Stimulated activated naive CD8-positive, alpha-beta T cell treated with anti-CD3 and anti-CD28 coated beads, Interleukin-15, Interleukin-2, amounts not matched to agents 100 ng/mL and 50 ng/mL, for 24 hours (primary cell): ENCODE measurements at regions not wholly inside any gene's neighbourhood (a gene's known extent, or its start where the extent isn't known, plus 50 kb on each side); places are given as distances from the start of the nearest gene placed in this dataset.
"Not testable (repeated sequence)": the region's sequence is repeated elsewhere in the genome, so short reads cannot be mapped to it uniquely, and the experiment has no call there.

Experiments
- H3K27ac Mint-ChIP-seq: one replicate; pipeline ENCODE4 v1.8.0; 2021; ENCODE audit warnings: mild to moderate bottlenecking, mixed read lengths
- H3K27me3 Mint-ChIP-seq: one replicate; pipeline ENCODE4 v1.8.0; 2021; ENCODE audit warnings: mixed read lengths
- H3K36me3 Mint-ChIP-seq: one replicate; pipeline ENCODE4 v1.8.0; 2021; ENCODE audit warnings: low read depth, mixed read lengths
- H3K4me1 Mint-ChIP-seq: one replicate; pipeline ENCODE4 v1.8.0; 2021; ENCODE audit warnings: low read depth, mixed read lengths
- H3K4me3 Mint-ChIP-seq: one replicate; pipeline ENCODE4 v1.8.0; 2021; ENCODE audit warnings: mild to moderate bottlenecking, mixed read lengths
- H3K9me3 Mint-ChIP-seq: one replicate; pipeline ENCODE4 v1.8.0; 2021; ENCODE audit warnings: mixed read lengths

DNA sequence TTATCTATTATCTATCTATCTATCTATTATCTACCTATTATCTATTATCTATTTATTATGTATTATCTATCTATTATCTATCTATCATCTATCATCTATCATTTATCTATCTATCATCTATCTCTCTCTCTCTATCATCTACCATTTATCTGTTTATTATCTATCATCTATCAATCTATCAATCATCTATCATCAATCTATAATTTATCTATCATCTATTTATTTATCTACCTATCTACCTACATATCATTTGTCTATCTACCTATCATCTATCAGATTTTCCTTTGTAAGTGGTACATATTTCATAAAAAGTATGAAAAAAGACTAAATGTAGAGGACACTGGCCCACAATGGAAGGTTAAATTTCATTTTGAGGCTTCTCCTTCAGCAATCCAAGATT, 212.1 kb upstream of the EXOC2 start:
- H3K4me1 Mint-ChIP-seq, result no peaks in the 10 kb centered on the region
- peaks cover 2% of the 10 kb centered on the region for H3K27me3 Mint-ChIP-seq
- no peak overlapping the region for H3K4me3 Mint-ChIP-seq
- no peaks in the 10 kb centered on the region for H3K9me3 Mint-ChIP-seq
- H3K36me3 Mint-ChIP-seq, result no peaks in the 10 kb centered on the region
- H3K27ac Mint-ChIP-seq, result no peak overlapping the region

DNA sequence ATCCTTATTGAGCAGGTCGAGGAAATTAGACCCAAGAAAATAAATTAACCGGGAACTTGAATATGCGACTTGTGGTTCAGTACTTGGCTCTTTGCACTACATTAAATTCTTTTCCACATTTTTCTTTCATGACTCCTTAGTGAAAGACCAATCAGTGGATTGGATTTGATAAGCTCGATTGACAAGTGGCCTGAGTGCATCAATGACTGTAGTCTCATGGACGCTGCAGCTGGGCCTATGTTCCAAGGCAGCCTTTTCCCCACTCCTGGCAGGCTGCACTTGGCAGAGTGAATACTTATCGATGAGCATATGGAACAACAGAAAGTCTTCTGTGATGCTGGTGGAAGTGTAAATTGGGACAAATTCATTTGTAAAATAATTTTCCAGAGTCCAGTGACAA, 210.8 kb upstream of the EXOC2 start:
- H3K27me3 Mint-ChIP-seq, result peaks cover 12% of the 10 kb centered on the region
- H3K9me3 Mint-ChIP-seq, result no peaks in the 10 kb centered on the region
- no peaks in the 10 kb centered on the region for H3K36me3 Mint-ChIP-seq
- no peak overlapping the region for H3K4me3 Mint-ChIP-seq
- H3K27ac Mint-ChIP-seq, result no peak overlapping the region
- H3K4me1 Mint-ChIP-seq, result no peaks in the 10 kb centered on the region

DNA sequence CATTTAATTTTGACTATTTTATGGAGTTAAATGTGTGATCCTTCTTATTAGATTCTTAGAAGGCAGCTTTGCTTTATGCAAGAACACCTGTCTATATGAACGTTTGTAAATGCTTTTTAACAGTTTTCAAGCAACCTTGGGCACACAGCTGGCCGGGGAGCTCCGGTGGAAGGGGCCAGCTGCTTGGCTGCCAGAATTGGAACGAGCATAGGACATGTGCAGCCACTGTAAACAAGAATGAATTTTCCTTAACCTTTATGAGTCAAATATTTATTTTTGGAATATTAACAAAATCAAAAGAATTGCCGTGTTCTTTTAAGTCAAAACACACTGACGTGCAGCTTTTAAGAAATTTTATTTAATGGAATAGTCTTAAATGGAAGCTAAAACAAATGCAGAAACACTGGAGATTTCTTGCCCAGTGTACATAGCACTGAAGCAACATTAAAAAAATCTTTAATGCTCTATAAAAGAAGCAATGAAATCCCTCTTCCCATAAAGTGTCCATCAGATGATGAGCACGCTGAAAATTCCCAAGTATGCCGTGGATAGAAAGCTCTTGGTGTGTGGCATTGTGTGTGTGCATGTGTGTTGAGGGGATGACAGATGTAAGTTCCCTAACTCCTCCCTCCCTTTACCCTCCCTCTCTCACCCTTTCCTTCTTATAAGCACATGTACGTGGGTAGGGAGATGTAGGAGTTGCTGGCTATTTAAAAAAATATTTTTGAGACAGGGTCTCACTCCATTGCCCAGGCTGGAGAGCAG, 208.9 kb upstream of the EXOC2 start:
- Mint-ChIP-seq H3K4me1 (no peaks in the 10 kb centered on the region), H3K27me3 (peaks cover 16% of the 10 kb centered on the region), H3K36me3 (no peaks in the 10 kb centered on the region), H3K4me3 (no peak overlapping the region), H3K27ac (no peak overlapping the region), H3K9me3 (no peaks in the 10 kb centered on the region)

GRCh38 chr6:900716-901605, 208.0 kb upstream of the EXOC2 start:
- Mint-ChIP-seq H3K27me3 (peaks cover 15% of the 10 kb centered on the region), H3K9me3 (no peaks in the 10 kb centered on the region), H3K4me1 (no peaks in the 10 kb centered on the region), H3K4me3 (no peak overlapping the region), H3K27ac (no peak overlapping the region), H3K36me3 (no peaks in the 10 kb centered on the region)

GRCh38 chr6:897528-898207, 204.7 kb upstream of the EXOC2 start:
- H3K9me3 Mint-ChIP-seq, result no peaks in the 10 kb centered on the region
- peaks cover 15% of the 10 kb centered on the region for H3K27me3 Mint-ChIP-seq
- no peaks in the 10 kb centered on the region for H3K36me3 Mint-ChIP-seq
- no peaks in the 10 kb centered on the region for H3K4me1 Mint-ChIP-seq
- H3K4me3 Mint-ChIP-seq, result no peak overlapping the region
- no peak overlapping the region for H3K27ac Mint-ChIP-seq

DNA sequence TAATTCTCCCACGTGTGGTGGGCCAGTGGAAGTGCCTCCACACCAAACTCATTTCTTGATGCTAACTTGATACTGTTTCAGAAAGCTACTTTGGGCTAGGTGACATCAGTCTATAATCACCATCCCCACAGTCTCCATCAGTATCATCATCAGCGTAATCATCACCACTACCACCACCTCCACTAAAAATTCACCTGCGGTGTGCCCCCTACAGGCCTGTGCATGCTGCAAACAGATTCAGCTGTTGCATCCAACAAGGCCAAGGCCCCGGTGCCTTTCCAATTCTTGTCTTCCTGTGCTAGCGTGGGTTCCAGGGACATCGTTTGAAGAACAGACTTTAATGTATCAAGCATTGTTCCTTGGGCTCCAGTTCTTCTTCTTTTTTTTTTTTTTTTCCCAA, 201.3 kb upstream of the EXOC2 start:
- Mint-ChIP-seq H3K9me3 (no peaks in the 10 kb centered on the region), H3K27ac (no peak overlapping the region), H3K4me3 (no peak overlapping the region), H3K36me3 (no peaks in the 10 kb centered on the region), H3K27me3 (peaks cover 11% of the 10 kb centered on the region), H3K4me1 (no peaks in the 10 kb centered on the region)

- H3K9me3 Mint-ChIP-seq, result no peaks in the 10 kb centered on the region
- no peaks in the 10 kb centered on the region for H3K36me3 Mint-ChIP-seq
- H3K27me3 Mint-ChIP-seq, result no peaks in the 10 kb centered on the region
- no peak overlapping the region for H3K4me3 Mint-ChIP-seq
- no peak overlapping the region for H3K27ac Mint-ChIP-seq
- H3K4me1 Mint-ChIP-seq, result no peaks in the 10 kb centered on the region
Measured at GRCh38 chr6:890995-891394, 198.1 kb upstream of the EXOC2 start.

- Mint-ChIP-seq H3K4me1 (no peaks in the 10 kb centered on the region), H3K27ac (no peak overlapping the region), H3K4me3 (no peak overlapping the region), H3K36me3 (no peaks in the 10 kb centered on the region), H3K9me3 (no peaks in the 10 kb centered on the region), H3K27me3 (no peaks in the 10 kb centered on the region)
Measured at GRCh38 chr6:890201-890600, 197.3 kb upstream of the EXOC2 start.

GRCh38 chr6:887583-888235, 194.8 kb upstream of the EXOC2 start:
- Mint-ChIP-seq H3K4me3 (no peak overlapping the region), H3K27me3 (no peaks in the 10 kb centered on the region), H3K36me3 (no peaks in the 10 kb centered on the region), H3K27ac (no peak overlapping the region), H3K9me3 (no peaks in the 10 kb centered on the region), H3K4me1 (no peaks in the 10 kb centered on the region)

GRCh38 chr6:886116-886515, 193.2 kb upstream of the EXOC2 start:
- not testable (repeated sequence) for H3K4me1 Mint-ChIP-seq, H3K4me3 Mint-ChIP-seq, H3K27me3 Mint-ChIP-seq, H3K9me3 Mint-ChIP-seq, H3K36me3 Mint-ChIP-seq, H3K27ac Mint-ChIP-seq

GRCh38 chr6:885051-885590, 192.2 kb upstream of the EXOC2 start:
- no peak overlapping the region for H3K4me3 Mint-ChIP-seq
- H3K27me3 Mint-ChIP-seq, result peaks cover 7% of the 10 kb centered on the region
- H3K36me3 Mint-ChIP-seq, result no peaks in the 10 kb centered on the region
- no peak overlapping the region for H3K27ac Mint-ChIP-seq
- H3K4me1 Mint-ChIP-seq, result no peaks in the 10 kb centered on the region
- H3K9me3 Mint-ChIP-seq, result no peaks in the 10 kb centered on the region

DNA sequence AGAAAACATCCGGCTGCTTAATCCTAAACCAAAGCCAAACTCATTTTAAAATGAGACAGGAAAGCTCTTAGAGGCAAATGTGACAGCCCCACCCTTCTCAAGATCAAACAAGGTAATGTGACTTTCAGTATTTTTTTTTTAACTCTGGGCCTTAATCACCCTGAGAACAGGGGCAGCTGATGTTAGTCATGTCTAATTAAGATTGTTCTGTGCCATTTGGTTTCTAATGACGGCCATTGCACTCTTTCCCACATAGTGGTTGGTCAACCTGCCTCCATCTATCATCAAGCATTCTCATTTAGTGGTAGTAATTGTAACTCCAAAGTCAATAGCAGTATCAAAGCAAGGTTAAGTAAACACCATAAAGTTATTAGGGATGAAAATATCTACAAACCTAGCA, 191.6 kb upstream of the EXOC2 start:
- peaks cover 8% of the 10 kb centered on the region for H3K27me3 Mint-ChIP-seq
- H3K4me1 Mint-ChIP-seq, result no peaks in the 10 kb centered on the region
- H3K4me3 Mint-ChIP-seq, result no peak overlapping the region
- H3K9me3 Mint-ChIP-seq, result no peaks in the 10 kb centered on the region
- no peak overlapping the region for H3K27ac Mint-ChIP-seq
- no peaks in the 10 kb centered on the region for H3K36me3 Mint-ChIP-seq

DNA sequence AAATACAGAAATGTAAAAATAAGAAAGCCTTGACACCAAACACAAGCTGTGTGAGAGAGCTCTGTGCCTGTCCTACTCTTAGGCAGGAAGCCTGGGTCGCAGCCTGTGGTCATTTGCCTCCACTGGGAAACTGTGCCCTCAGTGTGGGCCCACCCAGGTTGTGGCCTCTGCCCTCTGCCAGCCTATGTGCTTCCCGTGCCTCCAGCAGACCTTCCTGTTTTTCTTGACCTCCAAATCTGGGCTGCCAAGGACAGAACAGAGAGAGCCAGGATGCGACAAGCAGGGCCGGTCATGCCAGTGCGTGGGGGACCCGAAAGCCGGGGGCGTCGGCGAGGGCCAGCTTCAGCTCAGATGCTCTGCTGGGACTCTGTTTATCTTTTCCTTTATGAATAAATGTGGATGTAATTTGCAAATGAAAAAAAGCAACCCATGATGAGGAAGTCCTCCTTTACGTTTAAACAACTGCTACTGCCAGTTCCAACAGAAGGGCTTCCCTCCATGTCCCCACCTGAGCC, 189.2 kb upstream of the EXOC2 start:
- Mint-ChIP-seq H3K4me3 (no peak overlapping the region), H3K4me1 (no peaks in the 10 kb centered on the region), H3K36me3 (no peaks in the 10 kb centered on the region), H3K9me3 (no peaks in the 10 kb centered on the region), H3K27me3 (peaks cover 14% of the 10 kb centered on the region), H3K27ac (no peak overlapping the region)

DNA sequence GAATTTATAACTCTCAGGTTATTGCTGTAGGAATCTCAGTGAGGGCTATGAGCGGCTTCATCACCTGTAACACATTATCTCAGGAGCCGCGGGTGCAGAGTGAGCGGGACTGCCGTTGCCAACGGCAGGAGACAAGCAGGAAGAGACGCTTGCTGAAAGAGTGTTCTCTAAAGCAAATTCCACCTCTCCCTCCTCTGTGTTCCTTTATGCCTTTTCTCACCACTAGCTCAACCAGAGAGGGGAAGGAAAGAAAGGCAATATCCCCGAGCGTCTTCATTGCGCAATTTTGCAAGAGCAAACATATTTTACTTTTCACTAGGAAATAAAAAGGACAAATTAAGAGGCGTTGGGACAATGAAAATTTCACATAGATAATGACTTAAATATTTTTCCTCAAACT, 185.2 kb upstream of the EXOC2 start:
- H3K27ac Mint-ChIP-seq, result no peak overlapping the region
- H3K36me3 Mint-ChIP-seq, result no peaks in the 10 kb centered on the region
- no peak overlapping the region for H3K4me3 Mint-ChIP-seq
- H3K9me3 Mint-ChIP-seq, result no peaks in the 10 kb centered on the region
- peaks cover 22% of the 10 kb centered on the region for H3K27me3 Mint-ChIP-seq
- H3K4me1 Mint-ChIP-seq, result no peaks in the 10 kb centered on the region
